PC-9 (cell line): ENCODE measurements at regions not wholly inside any gene's neighbourhood (a gene's known extent, or its start where the extent isn't known, plus 50 kb on each side); places are given as distances from the start of the nearest gene placed in this dataset.

Experiments used
- BruUV-seq: library from RNA; stranded (reverse); fragments of 400-500 nt; replicated peaks from 2 replicates; lab custom pipeline; 2021; lab: Mats Ljungman, UMichigan
- CTCF ChIA-PET: fragments of 300-600 bp; sonication (Branson Sonifier 250); formaldehyde crosslinking; loops from one replicate; lab custom pipeline; 2022; ENCODE audit warnings: antibody characterized with exemption; lab: Charles Lee
- POLR2A ChIA-PET: fragments of 300-600 bp; sonication (Branson Sonifier 250); formaldehyde crosslinking; loops from one replicate; lab custom pipeline; 2022; ENCODE audit warnings: antibody characterized with exemption; ENCODE audit not compliant: unreplicated experiment; lab: Charles Lee
- DNase-seq, 2 experiments: peaks; one replicate each; pipeline versions ENCODE4 v3.0.0 to v3.0.0-alpha.2; 2015 to 2022; ENCODE audit warnings: mixed read lengths in 1 of 2
- H2AFZ ChIP-seq: fragments of 200-600 bp; sonication (generic); 2 replicates; pipeline ENCODE4 v1.8.1; 2017; ENCODE audit warnings: antibody characterized with exemption
- H3F3A ChIP-seq: fragments of 200-600 bp; sonication (generic); 2 replicates; pipeline ENCODE4 v1.8.1; 2017; ENCODE audit warnings: antibody characterized with exemption, mild to moderate bottlenecking, low read depth; ENCODE audit not compliant: insufficient read depth
- H3K27ac ChIP-seq: fragments of 200-600 bp; sonication (generic); 2 replicates; pipeline ENCODE4 v1.6.1; 2016; ENCODE audit warnings: mixed run types
- H3K27me3 ChIP-seq: fragments of 200-600 bp; sonication (generic); 2 replicates; pipeline ENCODE4 v1.6.1; 2016; ENCODE audit warnings: low read depth, mixed run types; ENCODE audit not compliant: insufficient read depth
- H3K36me3 ChIP-seq: fragments of 200-600 bp; sonication (generic); 2 replicates; pipeline ENCODE4 v1.6.1; 2016; ENCODE audit warnings: low read depth, mixed run types
- H3K4me1 ChIP-seq: fragments of 200-600 bp; sonication (generic); replicated peaks from 2 replicates; pipeline ENCODE4 v1.6.1; 2016; ENCODE audit warnings: mixed run types; ENCODE audit not compliant: insufficient read depth
- H3K4me2 ChIP-seq: fragments of 200-600 bp; sonication (generic); 2 replicates; pipeline ENCODE4 v1.6.1; 2017; ENCODE audit warnings: mixed run types
- H3K4me3 ChIP-seq: fragments of 200-600 bp; sonication (generic); 2 replicates; pipeline ENCODE4 v1.6.1; 2016; ENCODE audit warnings: mixed run types
- H3K79me2 ChIP-seq: fragments of 200-600 bp; sonication (generic); 2 replicates; pipeline ENCODE4 v1.6.1; 2017; ENCODE audit warnings: low read depth, mixed run types
- H3K9me2 ChIP-seq: fragments of 200-600 bp; sonication (generic); 2 replicates; pipeline ENCODE4 v1.8.1; 2017; ENCODE audit warnings: mild to moderate bottlenecking; ENCODE audit not compliant: insufficient read depth
- H3K9me3 ChIP-seq: fragments of 200-600 bp; sonication (generic); 2 replicates; pipeline ENCODE4 v1.8.1; 2016; ENCODE audit warnings: low read depth; ENCODE audit not compliant: insufficient read depth
- H4K20me1 ChIP-seq: fragments of 200-600 bp; sonication (generic); 2 replicates; pipeline ENCODE4 v1.8.1; 2017; ENCODE audit not compliant: insufficient read depth
- EZH2 ChIP-seq: fragments of 200-600 bp; sonication (generic); IDR thresholded peaks from 2 replicates; pipeline ENCODE4 v1.8.0; 2017; ENCODE audit warnings: antibody characterized with exemption, low read depth
- intact Hi-C: fragments of 100-400 bp; cut with micrococcal nuclease; formaldehyde crosslinking; loops from one replicate; pipeline ENCODE4 v1.10.0; 2022; ENCODE audit not compliant: unreplicated experiment
- TF ChIP-seq, protein P1 (sequence below): fragments of 200-600 bp; sonication (generic); conservative IDR thresholded peaks from 2 replicates; pipeline ENCODE4 v1.6.1; 2017; ENCODE audit warnings: mixed run types, antibody characterized with exemption, mild to moderate bottlenecking, moderate library complexity

DNA sequence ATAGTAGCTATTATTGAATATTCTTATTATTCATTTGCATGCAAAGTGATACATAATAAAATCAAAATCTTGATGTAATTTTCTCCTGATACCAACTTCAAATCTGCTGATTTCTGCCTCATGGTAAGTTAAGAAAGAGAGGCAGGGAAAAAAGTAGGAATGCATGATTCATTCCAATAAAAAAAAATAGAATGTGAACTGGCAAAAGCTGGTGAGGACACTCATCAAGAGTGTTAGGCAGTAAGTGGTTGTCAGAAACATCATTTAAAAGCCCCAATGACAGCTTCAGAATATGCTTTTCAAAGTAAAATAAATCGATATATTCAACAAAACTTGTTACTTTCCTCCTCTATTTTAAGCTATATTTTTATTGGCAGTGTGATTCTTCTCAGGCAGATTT is 979.1 kb downstream of the TECRL start:
- no peak for TF ChIP-seq EZH2
- TF ChIP-seq, protein P1, sequence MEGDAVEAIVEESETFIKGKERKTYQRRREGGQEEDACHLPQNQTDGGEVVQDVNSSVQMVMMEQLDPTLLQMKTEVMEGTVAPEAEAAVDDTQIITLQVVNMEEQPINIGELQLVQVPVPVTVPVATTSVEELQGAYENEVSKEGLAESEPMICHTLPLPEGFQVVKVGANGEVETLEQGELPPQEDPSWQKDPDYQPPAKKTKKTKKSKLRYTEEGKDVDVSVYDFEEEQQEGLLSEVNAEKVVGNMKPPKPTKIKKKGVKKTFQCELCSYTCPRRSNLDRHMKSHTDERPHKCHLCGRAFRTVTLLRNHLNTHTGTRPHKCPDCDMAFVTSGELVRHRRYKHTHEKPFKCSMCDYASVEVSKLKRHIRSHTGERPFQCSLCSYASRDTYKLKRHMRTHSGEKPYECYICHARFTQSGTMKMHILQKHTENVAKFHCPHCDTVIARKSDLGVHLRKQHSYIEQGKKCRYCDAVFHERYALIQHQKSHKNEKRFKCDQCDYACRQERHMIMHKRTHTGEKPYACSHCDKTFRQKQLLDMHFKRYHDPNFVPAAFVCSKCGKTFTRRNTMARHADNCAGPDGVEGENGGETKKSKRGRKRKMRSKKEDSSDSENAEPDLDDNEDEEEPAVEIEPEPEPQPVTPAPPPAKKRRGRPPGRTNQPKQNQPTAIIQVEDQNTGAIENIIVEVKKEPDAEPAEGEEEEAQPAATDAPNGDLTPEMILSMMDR: no peak

DNA sequence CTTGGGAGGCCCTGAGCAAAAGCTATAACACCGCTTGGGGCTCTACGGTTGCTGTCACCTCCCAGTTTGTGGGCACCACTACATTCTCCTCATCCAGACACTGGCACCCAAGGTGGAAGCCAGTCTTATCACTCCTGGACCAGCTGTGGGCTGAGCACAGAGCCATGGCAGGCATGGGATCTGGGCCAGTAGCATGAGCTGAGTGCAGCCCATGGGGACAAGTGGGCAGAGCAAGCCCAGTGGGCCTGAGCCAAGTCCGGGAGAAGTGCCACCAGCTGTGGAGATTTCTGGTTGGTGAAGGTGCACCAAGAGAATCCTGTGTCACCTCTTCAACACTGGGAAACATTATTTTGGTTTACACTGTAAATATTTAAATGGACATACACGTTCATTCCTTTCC is 1013.0 kb downstream of the TECRL start:
- Histone ChIP-seq H3K4me3 (no peak overlapping the region), H3K79me2 (no peaks in the 10 kb centered on the region), H3F3A (no peaks in the 10 kb centered on the region), H3K9me3 (no peaks in the 10 kb centered on the region), H3K4me1 (no peaks in the 10 kb centered on the region), H3K27me3 (no peaks in the 10 kb centered on the region), H3K9me2 (no peaks in the 10 kb centered on the region; the same call in 1 of the 2 replicates), H2AFZ (no peak overlapping the region), H3K4me2 (no peak overlapping the region), H4K20me1 (no peaks in the 10 kb centered on the region), H3K27ac (no peak overlapping the region), H3K36me3 (no peaks in the 10 kb centered on the region)
- POLR2A ChIA-PET: no interaction called here
- no TSS peak for BruUV-seq
- no peak for TF ChIP-seq EZH2
- TF ChIP-seq, protein P1: no peak
- intact Hi-C loops: no loop called here
- CTCF ChIA-PET: no interaction called here
- no peak for DNase-seq

More for the DNA sequence above, 979.1 kb downstream of the TECRL start:
- no peaks in the 10 kb centered on the region for H3K9me3 ChIP-seq
- no peaks in the 10 kb centered on the region for H3F3A ChIP-seq
- H2AFZ ChIP-seq: no peak overlapping the region
- CTCF ChIA-PET: no interaction called here
- no peaks in the 10 kb centered on the region for H3K27me3 ChIP-seq
- BruUV-seq: no TSS peak
- H3K79me2 ChIP-seq: no peaks in the 10 kb centered on the region
- no peaks in the 10 kb centered on the region for H3K9me2 ChIP-seq
- H3K4me1 ChIP-seq: no peaks in the 10 kb centered on the region
- H4K20me1 ChIP-seq: no peaks in the 10 kb centered on the region
- H3K4me2 ChIP-seq: no peak overlapping the region
- H3K36me3 ChIP-seq: no peaks in the 10 kb centered on the region
- intact Hi-C loops: no loop called here
- no peak overlapping the region for H3K27ac ChIP-seq
- no peak overlapping the region for H3K4me3 ChIP-seq
- DNase-seq: no peak
- POLR2A ChIA-PET: no interaction called here

DNA sequence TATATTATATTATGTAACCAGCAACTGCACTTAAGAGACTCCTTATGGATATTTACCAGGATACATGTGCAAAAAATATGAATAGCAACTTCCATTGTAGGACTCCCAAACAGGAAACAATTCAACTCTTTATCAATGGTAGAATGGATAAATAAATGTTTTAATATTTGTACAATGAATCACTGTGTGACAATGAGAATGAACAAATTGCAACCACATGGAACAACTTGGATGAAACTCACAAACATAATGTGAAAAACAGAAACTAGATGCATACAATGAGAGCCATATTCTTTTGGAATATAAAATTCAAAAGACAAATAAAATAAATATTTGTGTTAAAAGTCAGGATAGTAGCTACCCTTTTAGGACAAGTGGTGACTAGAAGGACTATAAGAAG is 1015.7 kb downstream of the TECRL start:
- no peaks in the 10 kb centered on the region for H4K20me1 ChIP-seq
- TF ChIP-seq EZH2: no peak
- TF ChIP-seq, protein P1: no peak
- H3K4me2 ChIP-seq: no peak overlapping the region
- H3K9me3 ChIP-seq: no peaks in the 10 kb centered on the region
- H3K79me2 ChIP-seq: no peaks in the 10 kb centered on the region
- no TSS peak for BruUV-seq
- no peak overlapping the region for H3K4me3 ChIP-seq
- no peak for DNase-seq
- no peaks in the 10 kb centered on the region for H3F3A ChIP-seq
- CTCF ChIA-PET: no interaction called here
- POLR2A ChIA-PET: no interaction called here
- no peaks in the 10 kb centered on the region for H3K27me3 ChIP-seq
- H3K36me3 ChIP-seq: no peaks in the 10 kb centered on the region
- H3K4me1 ChIP-seq: no peaks in the 10 kb centered on the region
- H3K9me2 ChIP-seq: no peaks in the 10 kb centered on the region
- H3K27ac ChIP-seq: no peak overlapping the region
- intact Hi-C loops: no loop called here
- H2AFZ ChIP-seq: no peak overlapping the region
